DND-41 (cell line): ENCODE measurements at regions not wholly inside any gene's neighbourhood (a gene's known extent, or its start where the extent isn't known, plus 50 kb on each side); places are given as distances from the start of the nearest gene placed in this dataset.

ENCODE experiments used
- CTCF ChIP-seq: IDR thresholded peaks from 2 replicates; pipeline ENCODE4 v1.5.1; 2012; ENCODE audit warnings: borderline replicate concordance, low read length, moderate library complexity, mild to moderate bottlenecking; ENCODE audit not compliant: poor library complexity, severe bottlenecking; ENCODE audit errors: extremely low read depth
- EZH2 ChIP-seq: IDR thresholded peaks from 3 replicates; pipeline ENCODE4 v1.6.1; 2012; ENCODE audit warnings: borderline replicate concordance, low read depth, mild to moderate bottlenecking, moderate library complexity, low read length, inconsistent platforms; ENCODE audit not compliant: severe bottlenecking

GRCh38 chr10:84988011-84988410 is 659.6 kb downstream of the CCSER2 start:
- TF ChIP-seq CTCF: no peak
- no peak for TF ChIP-seq EZH2
